OCI-LY7 (cell line): ENCODE measurements at regions not wholly inside any gene's neighbourhood (a gene's known extent, or its start where the extent isn't known, plus 50 kb on each side); places are given as distances from the start of the nearest gene placed in this dataset.
"Not testable (repeated sequence)": the region's sequence is repeated elsewhere in the genome, so short reads cannot be mapped to it uniquely, and the experiment has no call there.

Source experiments
- BruUV-seq: library from RNA; stranded (reverse); fragments of 400-500 nt; replicated peaks from 2 replicates; lab custom pipeline; 2021; lab: Mats Ljungman, UMichigan
- CTCF ChIA-PET: fragments of 300-600 bp; sonication (Branson Sonifier 250); formaldehyde crosslinking; loops from one replicate; lab custom pipeline; 2022; ENCODE audit warnings: antibody characterized with exemption; ENCODE audit not compliant: unreplicated experiment; lab: Charles Lee
- POLR2A ChIA-PET: fragments of 300-600 bp; sonication (Branson Sonifier 250); formaldehyde crosslinking; loops from one replicate; lab custom pipeline; 2022; ENCODE audit warnings: antibody characterized with exemption; lab: Charles Lee
- DNase-seq: peaks from one replicate; pipeline ENCODE4 v3.0.0-alpha.2; 2015; ENCODE audit warnings: low spot score
- H2AFZ ChIP-seq: fragments of 200-600 bp; sonication (generic), shearing (Covaris generic); 2 replicates; pipeline ENCODE4 v1.6.1; 2014; ENCODE audit warnings: mild to moderate bottlenecking, antibody characterized with exemption, low read length, moderate library complexity
- H3K27ac ChIP-seq: fragments of 200-600 bp; sonication (generic); 2 replicates; pipeline ENCODE4 v1.5.1; 2014; ENCODE audit warnings: mixed run types, low read depth, mild to moderate bottlenecking, moderate library complexity, low read length, inconsistent platforms; ENCODE audit not compliant: poor library complexity, severe bottlenecking
- H3K36me3 ChIP-seq: fragments of 200-600 bp; sonication (generic); 2 replicates; pipeline ENCODE4 v1.6.1; 2014; ENCODE audit warnings: mild to moderate bottlenecking, antibody characterized with exemption, low read length, moderate library complexity, mixed read lengths; ENCODE audit not compliant: insufficient read depth
- H3K4me1 ChIP-seq: fragments of 200-600 bp; sonication (generic); 2 replicates; pipeline ENCODE4 v1.5.1; 2014; ENCODE audit warnings: mild to moderate bottlenecking, low read length; ENCODE audit not compliant: insufficient read depth, poor library complexity, severe bottlenecking
- H3K4me2 ChIP-seq: fragments of 200-600 bp; sonication (generic); 2 replicates; pipeline ENCODE4 v1.6.1; 2014; ENCODE audit warnings: mild to moderate bottlenecking, low read length
- H3K4me3 ChIP-seq: fragments of 200-600 bp; sonication (generic); 2 replicates; pipeline ENCODE4 v1.5.1; 2014; ENCODE audit warnings: mild to moderate bottlenecking, low read depth, low read length; ENCODE audit not compliant: poor library complexity, severe bottlenecking
- H3K79me2 ChIP-seq: fragments of 200-600 bp; sonication (generic); 2 replicates; pipeline ENCODE4 v1.6.1; 2016; ENCODE audit warnings: low read depth, mild to moderate bottlenecking, low read length, moderate library complexity, mixed read lengths; ENCODE audit not compliant: insufficient read depth
- H3K9me2 ChIP-seq: fragments of 200-600 bp; sonication (generic); 2 replicates; pipeline ENCODE4 v1.6.1; 2016; ENCODE audit warnings: mild to moderate bottlenecking, low read length, mixed read lengths; ENCODE audit not compliant: insufficient read depth
- H3K9me3 ChIP-seq: fragments of 200-600 bp; sonication (generic); 2 replicates; pipeline ENCODE4 v1.6.1; 2014; ENCODE audit warnings: mild to moderate bottlenecking, mixed run types, low read length, mixed read lengths
- H4K20me1 ChIP-seq: fragments of 200-600 bp; sonication (generic); 2 replicates; pipeline ENCODE4 v1.6.1; 2014; ENCODE audit warnings: mild to moderate bottlenecking, antibody characterized with exemption, low read length, moderate library complexity, mixed read lengths; ENCODE audit not compliant: insufficient read depth
- CTCF ChIP-seq: fragments of 200-600 bp; sonication (generic); conservative IDR thresholded peaks from 2 replicates; pipeline ENCODE4 v1.5.1; 2014; ENCODE audit warnings: mild to moderate bottlenecking, antibody characterized with exemption, low read length, moderate library complexity, mixed read lengths
- EZH2phosphoT487 ChIP-seq: fragments of 200-600 bp; sonication (generic); IDR thresholded peaks from 2 replicates; pipeline ENCODE4 v1.6.1; 2018; ENCODE audit warnings: low read depth, borderline replicate concordance, mild to moderate bottlenecking, mixed run types, antibody characterized with exemption, low read length, moderate library complexity, mixed read lengths
- intact Hi-C: fragments of 100-400 bp; cut with micrococcal nuclease; formaldehyde crosslinking; loops from one replicate; pipeline ENCODE4 v1.10.0; 2022; ENCODE audit not compliant: unreplicated experiment

- Histone ChIP-seq H4K20me1 (no peaks in the 10 kb centered on the region), H3K79me2 (no peaks in the 10 kb centered on the region), H3K36me3 (no peaks in the 10 kb centered on the region), H3K9me3 (0 out of 2 replicates have a peak, but pooled peaks cover 6% of the 10 kb centered on the region), H3K4me2 (no peak overlapping the region), H2AFZ (no peak overlapping the region), H3K9me2 (no peaks in the 10 kb centered on the region; the same call in 1 of the 2 replicates), H3K4me3 (no peak overlapping the region), H3K4me1 (no peaks in the 10 kb centered on the region), H3K27ac (no peak overlapping the region)
- intact Hi-C loops, result no loop called here
- no peak for DNase-seq
- TF ChIP-seq CTCF (no peak), EZH2phosphoT487 (no peak)
- ChIA-PET CTCF (no interaction called here), POLR2A (interaction anchor here (0.6 kb wide), 1 partner anchor 33 kb away, joined by 4 read pairs; no protein-coding TSS in a partner anchor)
- BruUV-seq, result no TSS peak
Observed at GRCh38 chr2:76149846-76150245, 439.1 kb upstream of the GCFC2 start.

GRCh38 chr2:76139303-76139702, 428.6 kb upstream of the GCFC2 start:
- BruUV-seq, H3K9me3 ChIP-seq: not testable (repeated sequence)

GRCh38 chr2:76128622-76129021, 417.9 kb upstream of the GCFC2 start:
- no peak for DNase-seq
- no peak overlapping the region for H3K27ac ChIP-seq
- no peak overlapping the region for H3K4me2 ChIP-seq
- H3K79me2 ChIP-seq, result no peaks in the 10 kb centered on the region
- POLR2A ChIA-PET, result no interaction called here
- H3K4me1 ChIP-seq, result no peaks in the 10 kb centered on the region
- CTCF ChIA-PET, result no interaction called here
- intact Hi-C loops, result no loop called here
- no TSS peak for BruUV-seq
- no peaks in the 10 kb centered on the region for H3K36me3 ChIP-seq
- no peaks in the 10 kb centered on the region for H3K9me2 ChIP-seq
- no peaks in the 10 kb centered on the region for H3K9me3 ChIP-seq
- no peak overlapping the region for H3K4me3 ChIP-seq
- no peaks in the 10 kb centered on the region for H4K20me1 ChIP-seq
- no peak overlapping the region for H2AFZ ChIP-seq
- TF ChIP-seq CTCF (no peak), EZH2phosphoT487 (no peak)

More at GRCh38 chr2:76139303-76139702, 428.6 kb upstream of the GCFC2 start:
- H3K4me1 ChIP-seq, H3K4me3 ChIP-seq, H3K27ac ChIP-seq, H2AFZ ChIP-seq, CTCF ChIA-PET, intact Hi-C loops, H4K20me1 ChIP-seq, H3K79me2 ChIP-seq, H3K4me2 ChIP-seq, H3K36me3 ChIP-seq, POLR2A ChIA-PET, H3K9me2 ChIP-seq, DNase-seq: not testable (repeated sequence)
